A673 (cell line): ENCODE measurements at regions not wholly inside any gene's neighbourhood (a gene's known extent, or its start where the extent isn't known, plus 50 kb on each side); places are given as distances from the start of the nearest gene placed in this dataset.

ENCODE experiments used
- CTCF ChIP-seq: fragments of 300-800, 200-600 bp; sonication (generic); conservative IDR thresholded peaks from 2 replicates; pipeline ENCODE4 v1.5.1; 2017; ENCODE audit warnings: low read depth, mild to moderate bottlenecking, antibody characterized with exemption, low read length, moderate library complexity, mixed read lengths
- EZH2 ChIP-seq: fragments of 200-600 bp; sonication (generic); IDR thresholded peaks from 2 replicates; pipeline ENCODE4 v1.6.1; 2017; ENCODE audit warnings: borderline replicate concordance, low read depth, mild to moderate bottlenecking, mixed read lengths, antibody characterized with exemption, low read length; ENCODE audit not compliant: poor library complexity, severe bottlenecking

DNA sequence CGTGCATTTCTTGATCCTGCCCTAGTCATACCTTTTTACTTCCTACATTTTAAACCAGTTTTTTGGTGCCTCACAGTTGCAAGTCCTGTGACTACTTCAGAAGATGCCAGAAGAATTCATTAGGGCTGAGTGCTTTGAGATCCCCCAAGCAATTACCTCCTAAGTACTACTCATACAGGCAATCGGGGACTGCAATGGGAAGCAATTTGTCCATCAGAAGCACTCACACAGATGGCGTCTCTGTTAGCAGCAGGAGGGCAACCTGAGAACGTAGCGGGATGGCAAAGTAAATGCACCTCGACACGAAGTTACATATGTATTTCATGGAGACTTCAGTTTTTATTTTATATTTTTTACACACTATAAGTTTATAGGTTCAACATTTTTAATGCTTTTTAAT is 188.3 kb downstream of the CAPZA3 start:
- TF ChIP-seq CTCF: no peak
- TF ChIP-seq EZH2: no peak
